ENCODE measurements at regions not wholly inside any gene's neighbourhood (a gene's known extent, or its start where the extent isn't known, plus 50 kb on each side); places are given as distances from the start of the nearest gene placed in this dataset.

DNA sequence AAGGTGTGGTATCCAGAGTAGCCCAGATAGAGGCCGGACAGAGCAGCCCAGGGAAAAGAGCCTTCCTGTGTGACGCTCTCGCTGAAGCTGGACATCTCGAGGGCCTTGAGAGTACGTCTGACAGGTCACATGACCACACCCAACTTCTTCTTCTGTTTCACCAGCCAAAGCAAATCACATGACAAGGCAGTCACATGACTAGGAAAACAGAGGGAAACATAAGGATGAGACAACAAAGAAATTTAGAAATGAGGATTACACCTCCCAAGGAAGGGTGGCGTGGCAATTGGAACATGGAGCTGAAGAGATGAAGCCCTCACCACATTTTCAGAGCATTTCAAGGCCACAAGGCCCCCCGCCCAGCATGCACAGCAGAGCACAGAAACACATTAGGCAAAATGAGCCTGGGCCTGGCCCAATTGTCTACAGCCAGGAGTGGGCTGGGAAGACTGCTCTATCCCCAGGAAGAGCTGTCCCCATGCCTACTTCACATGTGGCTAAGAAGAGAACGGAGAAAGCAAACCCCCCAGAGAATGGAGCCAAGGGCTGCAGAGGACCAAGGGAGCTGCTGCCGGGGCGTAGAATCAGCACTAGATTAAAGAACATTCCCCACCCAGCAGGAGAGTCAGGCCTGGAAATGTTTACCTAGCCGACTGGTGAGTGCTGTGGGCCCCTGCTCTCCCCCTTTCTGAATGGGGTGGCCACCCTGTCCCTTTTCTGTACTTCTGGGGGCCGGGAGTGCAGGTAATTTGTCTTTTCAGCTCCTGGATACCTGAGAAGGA lies 305.1 kb downstream of the NPHP4 start:
- Histone ChIP-seq H3K4me1 (no peaks in the 10 kb centered on the region), H3K27ac (no peak overlapping the region), H3K36me3 (no peaks in the 10 kb centered on the region), H3K9me3 (no peaks in the 10 kb centered on the region), H3K27me3 (no peaks in the 10 kb centered on the region), H3K4me3 (no peak overlapping the region)
- WGBS (ENCODE audit: insufficient coverage, low coverage, low lambda C conversion rate, missing lambda C conversion rate) = 68% methylated on average over 10 of the region's 12 CpGs
- no peak for ATAC-seq
- DNase-seq = no peak
- TF ChIP-seq, protein P1, sequence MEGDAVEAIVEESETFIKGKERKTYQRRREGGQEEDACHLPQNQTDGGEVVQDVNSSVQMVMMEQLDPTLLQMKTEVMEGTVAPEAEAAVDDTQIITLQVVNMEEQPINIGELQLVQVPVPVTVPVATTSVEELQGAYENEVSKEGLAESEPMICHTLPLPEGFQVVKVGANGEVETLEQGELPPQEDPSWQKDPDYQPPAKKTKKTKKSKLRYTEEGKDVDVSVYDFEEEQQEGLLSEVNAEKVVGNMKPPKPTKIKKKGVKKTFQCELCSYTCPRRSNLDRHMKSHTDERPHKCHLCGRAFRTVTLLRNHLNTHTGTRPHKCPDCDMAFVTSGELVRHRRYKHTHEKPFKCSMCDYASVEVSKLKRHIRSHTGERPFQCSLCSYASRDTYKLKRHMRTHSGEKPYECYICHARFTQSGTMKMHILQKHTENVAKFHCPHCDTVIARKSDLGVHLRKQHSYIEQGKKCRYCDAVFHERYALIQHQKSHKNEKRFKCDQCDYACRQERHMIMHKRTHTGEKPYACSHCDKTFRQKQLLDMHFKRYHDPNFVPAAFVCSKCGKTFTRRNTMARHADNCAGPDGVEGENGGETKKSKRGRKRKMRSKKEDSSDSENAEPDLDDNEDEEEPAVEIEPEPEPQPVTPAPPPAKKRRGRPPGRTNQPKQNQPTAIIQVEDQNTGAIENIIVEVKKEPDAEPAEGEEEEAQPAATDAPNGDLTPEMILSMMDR (IDR thresholded peaks at IDR 0.05) = no peak
- TF ChIP-seq POLR2A (IDR thresholded peaks at IDR 0.05) = no peak
- intact Hi-C loops (cut with DNase I) = no loop called here

DNA sequence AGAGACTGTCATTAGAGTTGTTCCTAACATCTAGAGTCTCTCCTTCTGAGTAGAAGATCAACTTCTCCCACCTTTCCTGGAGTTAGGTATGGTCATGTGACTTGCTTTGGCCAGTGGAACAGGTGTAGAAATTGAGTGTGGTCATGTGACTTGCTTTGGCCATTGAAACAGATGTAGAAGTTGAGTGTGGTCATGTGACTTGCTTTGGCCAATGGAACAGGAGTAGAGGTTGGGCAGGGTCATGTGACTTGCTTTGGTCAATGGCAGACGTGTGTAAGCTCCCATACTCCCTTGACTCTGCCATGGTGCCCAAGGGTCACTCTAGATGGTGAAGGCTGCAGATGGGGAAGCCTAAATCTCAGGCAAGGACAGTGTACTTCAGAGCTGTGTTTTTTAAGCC lies 306.0 kb downstream of the NPHP4 start:
- H3K9me3 ChIP-seq = no peaks in the 10 kb centered on the region
- no peak overlapping the region for H3K4me3 ChIP-seq
- WGBS (ENCODE audit: insufficient coverage, low coverage, low lambda C conversion rate, missing lambda C conversion rate) = 17% methylated on average over 1 of the region's 1 CpG
- TF ChIP-seq POLR2A (IDR thresholded peaks at IDR 0.05) = no peak
- TF ChIP-seq, protein P1 (IDR thresholded peaks at IDR 0.05) = no peak
- no peaks in the 10 kb centered on the region for H3K36me3 ChIP-seq
- ATAC-seq (no peak), DNase-seq (no peak)
- no peaks in the 10 kb centered on the region for H3K4me1 ChIP-seq
- intact Hi-C loops (cut with DNase I) = no loop called here
- no peaks in the 10 kb centered on the region for H3K27me3 ChIP-seq
- H3K27ac ChIP-seq = no peak overlapping the region

DNA sequence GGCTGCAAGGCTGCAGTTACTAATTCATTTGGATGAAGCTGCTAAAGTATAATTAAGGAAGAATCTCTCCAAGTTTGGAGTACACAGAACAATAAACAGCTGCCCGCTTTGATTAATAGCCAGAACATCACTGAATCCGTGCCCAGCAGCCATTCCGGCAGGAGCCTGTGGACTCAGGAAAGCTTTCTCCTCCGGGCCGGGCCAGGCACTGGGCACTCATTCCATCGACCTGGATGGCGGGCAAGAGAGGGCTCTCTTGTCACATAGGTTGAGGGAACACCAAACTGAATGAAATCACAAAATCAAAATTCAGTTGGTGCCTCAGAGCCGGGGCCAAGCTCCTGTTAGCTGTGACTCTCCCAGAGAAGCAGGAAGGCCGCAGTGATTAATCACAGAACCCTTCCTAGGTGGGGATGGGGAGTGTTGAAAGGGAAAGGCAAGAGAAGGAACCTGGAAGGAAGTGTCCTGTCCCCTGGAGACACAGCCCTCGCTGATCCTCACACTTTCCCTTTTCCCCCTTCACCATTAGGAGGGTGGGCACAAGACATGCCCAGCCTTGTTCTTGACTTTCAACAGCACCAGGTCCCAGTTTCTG lies 306.7 kb downstream of the NPHP4 start:
- H3K27me3 ChIP-seq = no peaks in the 10 kb centered on the region

DNA sequence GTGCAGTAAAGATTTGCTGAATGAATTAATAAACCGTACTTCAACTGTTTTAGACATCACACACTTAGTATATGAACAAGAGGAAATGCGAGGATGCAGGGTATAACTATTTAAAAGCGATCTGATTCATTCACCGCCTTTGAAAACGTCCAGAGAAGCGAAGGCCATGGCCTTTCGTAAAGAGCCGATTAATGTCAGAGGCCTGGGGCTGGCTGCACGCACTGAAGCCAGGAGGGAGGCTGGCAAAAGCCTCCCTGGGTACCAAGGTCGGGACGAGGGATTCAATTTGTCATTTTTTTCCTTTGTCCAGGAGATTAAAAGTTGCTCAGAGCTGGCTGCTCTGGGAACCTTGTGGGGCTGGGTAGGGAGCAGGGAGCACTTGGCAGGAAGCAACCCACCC lies 307.4 kb downstream of the NPHP4 start:
- H3K4me1 ChIP-seq = no peaks in the 10 kb centered on the region
- TF ChIP-seq, protein P1 (IDR thresholded peaks at IDR 0.05) = no peak
- TF ChIP-seq POLR2A (IDR thresholded peaks at IDR 0.05) = no peak
- H3K27ac ChIP-seq = no peak overlapping the region
- H3K9me3 ChIP-seq = no peaks in the 10 kb centered on the region
- 52% methylated on average over 11 of the region's 11 CpGs for WGBS (ENCODE audit: insufficient coverage, low coverage, low lambda C conversion rate, missing lambda C conversion rate)
- H3K36me3 ChIP-seq = no peaks in the 10 kb centered on the region
- DNase-seq = no peak
- ATAC-seq = no peak
- intact Hi-C loops (cut with DNase I) = no loop called here
- no peaks in the 10 kb centered on the region for H3K27me3 ChIP-seq
- H3K4me3 ChIP-seq = no peak overlapping the region

More for the DNA sequence above, 306.7 kb downstream of the NPHP4 start:
- H3K9me3 ChIP-seq = no peaks in the 10 kb centered on the region
- no peak overlapping the region for H3K27ac ChIP-seq
- no peak overlapping the region for H3K4me3 ChIP-seq
- WGBS (ENCODE audit: insufficient coverage, low coverage, low lambda C conversion rate, missing lambda C conversion rate) = 44% methylated on average over 3 of the region's 10 CpGs
- no peak for ATAC-seq
- H3K4me1 ChIP-seq = no peaks in the 10 kb centered on the region
- no peaks in the 10 kb centered on the region for H3K36me3 ChIP-seq
- intact Hi-C loops (cut with DNase I) = no loop called here
- no peak for TF ChIP-seq POLR2A (IDR thresholded peaks at IDR 0.05)
- TF ChIP-seq, protein P1 (IDR thresholded peaks at IDR 0.05) = no peak
- no peak for DNase-seq

Measured in right lobe of liver (tissue), 6 donors.